Choroid plexus epithelial cell (primary cell): ENCODE measurements at regions not wholly inside any gene's neighbourhood (a gene's known extent, or its start where the extent isn't known, plus 50 kb on each side); places are given as distances from the start of the nearest gene placed in this dataset.

Experiments
- DNase-seq: peaks from one replicate; pipeline ENCODE4 v3.0.0-alpha.2; 2010; ENCODE audit warnings: low read depth
- H3K4me3 ChIP-seq: 2 replicates; pipeline ENCODE4 v1.5.1; 2011; ENCODE audit warnings: low read depth, mild to moderate bottlenecking, control low read depth, low read length, moderate library complexity
- CTCF ChIP-seq: conservative IDR thresholded peaks from 2 replicates; pipeline ENCODE4 v1.5.1; 2011; ENCODE audit warnings: low read depth, mild to moderate bottlenecking, control low read depth, inconsistent platforms, low read length, moderate library complexity

DNA sequence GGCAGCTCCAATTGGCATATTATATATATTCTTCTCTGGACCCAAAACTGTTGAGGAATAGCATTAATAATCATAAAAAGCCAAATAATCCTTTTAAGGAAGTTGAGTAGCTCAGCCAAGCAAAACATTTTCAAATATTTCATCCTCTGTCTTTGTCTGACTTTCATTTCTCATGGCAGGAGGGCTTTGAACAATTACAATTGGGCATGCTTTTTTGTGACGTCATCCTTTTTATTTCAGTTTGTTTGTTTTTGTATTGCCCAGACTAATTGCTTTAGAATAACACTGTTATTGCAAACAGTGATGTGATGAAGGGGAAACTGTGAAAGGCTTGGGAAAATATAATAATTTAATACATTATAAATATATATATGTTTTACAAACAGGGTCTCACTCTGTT lies 65.2 kb upstream of the MAP1B start:
- H3K4me3 ChIP-seq = no peak overlapping the region
- TF ChIP-seq CTCF = no peak
- no peak for DNase-seq

DNA sequence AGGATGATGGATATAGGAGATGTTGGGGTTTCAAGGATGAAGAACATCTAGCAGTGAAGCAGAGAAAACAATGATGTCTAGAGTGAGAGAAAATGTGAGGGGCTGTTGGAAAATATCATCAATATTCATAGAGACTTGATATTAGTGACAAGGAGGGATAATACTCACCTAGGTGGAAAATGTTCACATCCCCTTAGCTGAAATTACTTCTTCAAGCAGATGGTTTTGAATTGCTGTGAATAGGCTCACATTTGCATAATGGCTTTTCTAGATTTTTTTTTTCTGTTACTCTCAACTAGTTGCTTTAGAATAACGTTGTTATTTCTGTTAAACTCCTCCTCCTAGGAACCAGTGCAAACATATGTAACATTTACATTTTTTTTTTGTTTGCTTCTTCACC lies 61.6 kb upstream of the MAP1B start:
- no peak for TF ChIP-seq CTCF
- DNase-seq = no peak
- no peak overlapping the region for H3K4me3 ChIP-seq

- H3K4me3 ChIP-seq = no peak overlapping the region
- DNase-seq = peak; percentile 9
- TF ChIP-seq CTCF = no peak
Measured at GRCh38 chr5:72046106-72046505, 61.2 kb upstream of the MAP1B start.

- DNase-seq = no peak
- H3K4me3 ChIP-seq = no peak overlapping the region
- TF ChIP-seq CTCF = no peak
Measured at GRCh38 chr5:72055636-72056035, 51.6 kb upstream of the MAP1B start.
